ENCODE measurements at regions not wholly inside any gene's neighbourhood (a gene's known extent, or its start where the extent isn't known, plus 50 kb on each side); places are given as distances from the start of the nearest gene placed in this dataset.
"Not testable (repeated sequence)": the region's sequence is repeated elsewhere in the genome, so short reads cannot be mapped to it uniquely, and the experiment has no call there.

GRCh38 chr18:59799383-59800015, 100.3 kb upstream of the PMAIP1 start:
- DNase-seq, result no peak

GRCh38 chr18:59795882-59796281, 98.7 kb upstream of the CCBE1 start:
- DNase-seq, result no peak

- DNase-seq, result no peak
Observed at GRCh38 chr18:59792353-59792752, 95.1 kb upstream of the CCBE1 start.

- DNase-seq, result not testable (repeated sequence)
Observed at GRCh38 chr18:59790346-59790936, 93.2 kb upstream of the CCBE1 start.

DNA sequence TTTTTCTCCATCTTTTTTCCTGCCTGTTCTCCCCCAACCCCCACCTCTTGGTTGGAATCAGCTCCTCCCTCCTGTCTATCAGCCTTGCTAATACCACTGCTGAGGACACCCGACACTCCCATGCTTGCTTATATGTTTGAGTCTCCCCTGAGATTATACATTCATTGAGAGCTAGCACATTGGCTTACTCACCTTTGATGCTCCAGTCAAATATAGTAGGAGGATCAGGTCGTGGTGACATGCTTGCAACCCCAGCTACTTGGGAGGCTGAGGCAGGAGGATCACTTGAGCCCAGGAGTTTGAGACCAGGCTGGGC, 91.5 kb upstream of the CCBE1 start:
- no peak for DNase-seq

- no peak for DNase-seq
Observed at GRCh38 chr18:59787998-59788790, 91.0 kb upstream of the CCBE1 start.

GRCh38 chr18:59784694-59785093, 87.5 kb upstream of the CCBE1 start:
- DNase-seq, result no peak

DNA sequence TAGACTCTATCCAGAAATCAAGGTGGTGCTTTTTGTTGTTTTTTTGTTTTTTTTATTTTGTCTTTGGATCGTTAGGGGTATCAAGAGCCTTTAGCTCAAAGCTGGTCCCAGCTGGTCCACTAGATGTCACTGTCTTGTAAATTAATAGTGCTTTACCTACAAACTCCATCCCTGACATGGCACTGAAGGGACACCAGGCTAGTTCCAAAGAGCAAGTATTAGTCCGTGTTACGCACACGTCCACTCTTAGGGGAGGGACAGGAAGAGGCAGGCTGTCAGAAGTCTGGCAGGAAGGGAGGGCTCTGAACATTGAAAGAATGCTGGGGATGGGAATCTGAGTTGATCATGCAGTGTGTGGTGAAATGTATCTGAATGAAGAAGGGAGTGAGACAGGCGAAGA, 85.9 kb upstream of the CCBE1 start:
- no peak for DNase-seq

GRCh38 chr18:59779979-59780378, 82.8 kb upstream of the CCBE1 start:
- DNase-seq, result no peak

DNA sequence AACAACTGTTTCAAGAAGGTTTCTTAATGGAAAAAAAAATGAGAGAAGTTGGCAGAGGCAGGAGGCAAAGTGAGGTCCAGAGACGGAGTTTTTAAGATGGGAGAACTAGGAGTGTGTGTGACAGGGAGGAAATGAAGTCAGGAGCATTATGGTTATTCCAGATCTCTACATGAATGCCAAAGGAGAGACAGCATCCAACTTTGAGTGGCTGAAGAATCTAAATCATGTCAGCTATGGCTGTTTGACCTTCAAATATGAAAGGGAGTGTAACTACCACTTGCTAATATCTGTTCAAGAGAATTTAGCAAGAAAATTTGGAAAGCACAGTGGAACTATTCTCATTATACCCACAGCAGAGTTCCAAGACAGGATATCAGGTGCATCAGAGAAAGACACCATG, 81.2 kb upstream of the CCBE1 start:
- no peak for DNase-seq

- DNase-seq, result no peak
Observed at GRCh38 chr18:59777636-59778035, 80.4 kb upstream of the CCBE1 start.

GRCh38 chr18:59769129-59769865, 72.1 kb upstream of the CCBE1 start:
- no peak for DNase-seq

GRCh38 chr18:59768409-59768808, 71.2 kb upstream of the CCBE1 start:
- DNase-seq, result no peak

- DNase-seq, result no peak
Observed at GRCh38 chr18:59767732-59768131, 70.5 kb upstream of the CCBE1 start.

DNA sequence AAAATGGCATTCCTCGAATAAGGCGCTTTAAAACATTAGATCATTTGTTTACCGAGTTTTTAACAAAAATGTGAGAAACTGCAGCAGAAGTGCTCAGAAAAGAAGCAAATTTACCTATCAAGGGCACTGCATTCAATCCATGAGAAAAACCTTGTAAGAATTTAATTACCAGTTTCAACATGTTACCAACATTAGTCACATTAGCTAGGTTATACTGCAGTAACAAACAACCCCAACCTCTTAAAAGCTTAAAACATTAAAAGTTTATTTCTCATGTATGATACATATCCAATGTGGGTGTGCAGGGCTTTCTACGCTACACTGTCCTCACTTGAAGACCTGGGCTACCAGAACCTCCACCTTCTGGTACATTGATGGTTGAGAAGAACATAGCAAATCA, 68.1 kb upstream of the CCBE1 start:
- no peak for DNase-seq

- DNase-seq, result no peak
Observed at GRCh38 chr18:59764281-59764680, 67.1 kb upstream of the CCBE1 start.

DNA sequence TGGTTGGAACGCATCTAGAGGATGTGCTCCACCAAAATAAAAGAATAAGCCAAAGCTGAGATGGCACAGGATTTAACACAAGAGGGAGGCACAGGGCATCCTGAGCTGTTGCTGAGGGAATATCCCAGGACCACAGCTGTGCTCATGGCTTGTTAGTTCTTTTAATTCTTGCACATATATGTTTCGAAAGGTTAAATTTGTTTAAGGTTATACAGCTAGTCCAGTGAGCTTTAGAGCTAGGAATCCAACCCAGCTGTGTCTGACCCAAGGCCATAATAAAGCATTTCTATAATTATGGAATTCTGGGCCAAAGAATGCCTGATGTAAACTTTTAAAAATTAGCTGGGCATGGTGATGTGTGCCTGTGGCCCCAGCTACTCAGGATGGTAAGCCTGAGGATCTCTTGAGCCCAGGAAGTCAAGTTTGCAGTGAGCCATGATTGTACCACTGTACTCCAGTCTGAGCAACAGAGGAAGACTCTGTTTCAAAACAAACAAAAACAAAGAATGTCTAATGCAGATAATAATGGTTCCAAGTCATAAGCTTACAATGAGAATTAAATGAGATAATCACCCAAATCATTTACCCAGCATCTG, 66.4 kb upstream of the CCBE1 start:
- DNase-seq, result no peak

GRCh38 chr18:59760619-59761600, 63.7 kb upstream of the CCBE1 start:
- DNase-seq, result no peak

DNA sequence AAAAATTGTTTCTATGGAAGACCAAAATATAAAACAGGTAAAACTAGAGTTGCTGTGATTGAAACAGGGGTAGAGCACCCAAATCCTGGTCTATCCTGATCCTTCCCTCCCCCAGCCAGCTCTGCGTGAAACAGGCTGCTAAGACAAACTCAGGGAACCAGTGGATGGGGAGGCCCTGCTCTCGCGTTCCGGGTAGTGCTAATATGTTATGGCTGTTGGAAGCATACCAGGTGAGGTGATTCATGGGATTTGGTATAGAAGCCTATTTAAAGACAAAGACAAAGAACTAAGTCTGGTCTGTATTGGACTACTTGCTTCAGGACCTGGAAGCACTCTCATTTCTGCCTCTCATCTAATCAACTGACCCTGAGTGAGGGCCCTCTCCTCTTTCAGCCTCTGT, 63.0 kb upstream of the CCBE1 start:
- DNase-seq, result no peak

DNA sequence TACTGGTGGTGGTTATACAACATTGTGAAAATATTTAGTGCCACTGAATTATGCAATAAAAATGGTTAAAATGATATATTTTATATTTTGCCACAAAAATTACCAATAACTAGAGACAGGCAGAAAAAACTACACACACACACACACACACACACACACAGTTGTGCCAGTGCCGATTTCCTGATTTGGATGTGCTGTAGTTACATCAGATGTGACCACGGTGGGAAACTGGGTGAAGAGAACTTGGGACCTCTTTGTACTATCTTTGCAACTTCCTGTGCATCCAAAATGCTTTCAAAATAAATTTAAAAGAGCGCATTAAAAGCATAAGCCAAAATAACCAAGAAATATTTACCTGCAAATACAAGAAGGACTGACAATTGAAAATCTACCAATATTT, 61.6 kb upstream of the CCBE1 start:
- no peak for DNase-seq

- DNase-seq, result no peak
Observed at GRCh38 chr18:59758106-59758505, 60.9 kb upstream of the CCBE1 start.

DNA sequence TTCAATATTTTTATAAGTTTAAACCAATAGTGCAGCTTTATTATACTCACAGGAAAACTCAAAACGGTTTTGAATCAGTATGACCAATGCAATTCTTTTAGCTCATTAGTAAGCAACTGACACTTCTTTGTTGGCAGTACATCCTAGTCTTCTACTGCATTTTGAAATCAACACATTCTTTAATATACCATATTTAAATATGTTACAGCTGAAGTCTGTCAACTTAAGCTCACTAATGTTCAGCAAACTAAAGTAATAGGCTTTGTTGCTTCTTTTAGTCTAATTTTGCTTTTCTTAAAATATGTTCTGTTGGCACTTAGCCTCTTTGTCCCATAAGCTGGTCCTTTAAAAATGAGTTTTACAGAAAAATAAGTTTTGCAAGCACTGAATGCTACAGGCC, 55.4 kb upstream of the CCBE1 start:
- no peak for DNase-seq

Measured in activated gamma-delta T cell treated with Interleukin-2 at 50 U/mL for 16 hours (primary cell).